Esophagus squamous epithelium (tissue), 4 donors: ENCODE measurements at regions not wholly inside any gene's neighbourhood (a gene's known extent, or its start where the extent isn't known, plus 50 kb on each side); places are given as distances from the start of the nearest gene placed in this dataset.

Experiments used
- POLR2A ChIP-seq, 4 donors: fragments of 450-650 bp; IDR thresholded peaks; one replicate each; pipeline ENCODE4 v1.6.1; 2017; ENCODE audit warnings: antibody characterized with exemption in 4 of 4, mild to moderate bottlenecking in 4 of 4, moderate library complexity in 3 of 4
- TF ChIP-seq, protein P1 (sequence below), 6 experiments: fragments of 450-650 bp in 4 of 6; fragments of 200-600 bp in 2 of 6; sonication (generic) in 2 of 6; IDR thresholded peaks; one replicate each; pipeline ENCODE4 v1.5.1; 2016 to 2019; ENCODE audit warnings: antibody characterized with exemption in 6 of 6, mild to moderate bottlenecking in 4 of 6, moderate library complexity in 4 of 6

- TF ChIP-seq, protein P1, sequence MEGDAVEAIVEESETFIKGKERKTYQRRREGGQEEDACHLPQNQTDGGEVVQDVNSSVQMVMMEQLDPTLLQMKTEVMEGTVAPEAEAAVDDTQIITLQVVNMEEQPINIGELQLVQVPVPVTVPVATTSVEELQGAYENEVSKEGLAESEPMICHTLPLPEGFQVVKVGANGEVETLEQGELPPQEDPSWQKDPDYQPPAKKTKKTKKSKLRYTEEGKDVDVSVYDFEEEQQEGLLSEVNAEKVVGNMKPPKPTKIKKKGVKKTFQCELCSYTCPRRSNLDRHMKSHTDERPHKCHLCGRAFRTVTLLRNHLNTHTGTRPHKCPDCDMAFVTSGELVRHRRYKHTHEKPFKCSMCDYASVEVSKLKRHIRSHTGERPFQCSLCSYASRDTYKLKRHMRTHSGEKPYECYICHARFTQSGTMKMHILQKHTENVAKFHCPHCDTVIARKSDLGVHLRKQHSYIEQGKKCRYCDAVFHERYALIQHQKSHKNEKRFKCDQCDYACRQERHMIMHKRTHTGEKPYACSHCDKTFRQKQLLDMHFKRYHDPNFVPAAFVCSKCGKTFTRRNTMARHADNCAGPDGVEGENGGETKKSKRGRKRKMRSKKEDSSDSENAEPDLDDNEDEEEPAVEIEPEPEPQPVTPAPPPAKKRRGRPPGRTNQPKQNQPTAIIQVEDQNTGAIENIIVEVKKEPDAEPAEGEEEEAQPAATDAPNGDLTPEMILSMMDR (IDR thresholded peaks at IDR 0.05): no peak
- TF ChIP-seq POLR2A (IDR thresholded peaks at IDR 0.05): no peak
These were observed 202.4 kb downstream of the KCTD12 start for GRCh38 chr13:76683854-76684253.
